ENCODE measurements at regions not wholly inside any gene's neighbourhood (a gene's known extent, or its start where the extent isn't known, plus 50 kb on each side); places are given as distances from the start of the nearest gene placed in this dataset.

GRCh38 chr2:42877511-42877910 is 85.1 kb upstream of the HAAO start:
- DNase-seq (ENCODE audit: low read depth in 2 of 2) = no peak

- DNase-seq (ENCODE audit: low read depth in 2 of 2) = no peak
Observed at GRCh38 chr2:42876326-42876751, 84.0 kb upstream of the HAAO start.

- no peak for DNase-seq (ENCODE audit: low read depth in 2 of 2)
Observed at GRCh38 chr2:42875880-42876279, 83.5 kb upstream of the HAAO start.

GRCh38 chr2:42874949-42875801 is 82.8 kb upstream of the HAAO start:
- DNase-seq (ENCODE audit: low read depth in 2 of 2) = no peak

- no peak for DNase-seq (ENCODE audit: low read depth in 2 of 2)
Observed at GRCh38 chr2:42872721-42873120, 80.3 kb upstream of the HAAO start.

GRCh38 chr2:42871372-42871771 is 79.0 kb upstream of the HAAO start:
- no peak for DNase-seq (ENCODE audit: low read depth in 2 of 2)

GRCh38 chr2:42868874-42869273 is 76.5 kb upstream of the HAAO start:
- no peak for DNase-seq (ENCODE audit: low read depth in 2 of 2)

GRCh38 chr2:42868096-42868495 is 75.7 kb upstream of the HAAO start:
- no peak for DNase-seq (ENCODE audit: low read depth in 2 of 2)

- no peak for DNase-seq (ENCODE audit: low read depth in 2 of 2)
Observed at GRCh38 chr2:42867093-42868065, 75.0 kb upstream of the HAAO start.

- no peak for DNase-seq (ENCODE audit: low read depth in 2 of 2)
Observed at GRCh38 chr2:42865884-42866881, 73.8 kb upstream of the HAAO start.

- no peak for DNase-seq (ENCODE audit: low read depth in 2 of 2)
Observed at GRCh38 chr2:42864641-42865280, 72.4 kb upstream of the HAAO start.

- no peak for DNase-seq (ENCODE audit: low read depth in 2 of 2)
Observed at GRCh38 chr2:42864222-42864621, 71.8 kb upstream of the HAAO start.

GRCh38 chr2:42863751-42864150 is 71.4 kb upstream of the HAAO start:
- no peak for DNase-seq (ENCODE audit: low read depth in 2 of 2)

GRCh38 chr2:42863320-42863719 is 70.9 kb upstream of the HAAO start:
- DNase-seq (ENCODE audit: low read depth in 2 of 2) = no peak

- no peak for DNase-seq (ENCODE audit: low read depth in 2 of 2)
Observed at GRCh38 chr2:42862669-42863185, 70.3 kb upstream of the HAAO start.

- no peak for DNase-seq (ENCODE audit: low read depth in 2 of 2)
Observed at GRCh38 chr2:42861321-42861720, 68.9 kb upstream of the HAAO start.

- DNase-seq (ENCODE audit: low read depth in 2 of 2) = no peak
Observed at GRCh38 chr2:42860319-42861094, 68.1 kb upstream of the HAAO start.

- DNase-seq (ENCODE audit: low read depth in 2 of 2) = no peak
Observed at GRCh38 chr2:42859791-42860190, 67.4 kb upstream of the HAAO start.

GRCh38 chr2:42859006-42859552 is 66.7 kb upstream of the HAAO start:
- peak; percentile 33 to 66 for DNase-seq (ENCODE audit: low read depth in 2 of 2)
